Panc1 (cell line): ENCODE measurements at regions not wholly inside any gene's neighbourhood (a gene's known extent, or its start where the extent isn't known, plus 50 kb on each side); places are given as distances from the start of the nearest gene placed in this dataset.
"Not testable (repeated sequence)": the region's sequence is repeated elsewhere in the genome, so short reads cannot be mapped to it uniquely, and the experiment has no call there.

ENCODE experiments used
- ATAC-seq: fragments of 200-7000 bp; cut with Tn5 transposase; 2 replicates; pipeline ENCODE4 v1.9.1; 2020; ENCODE audit warnings: mild to moderate bottlenecking, moderate library complexity
- BruUV-seq: library from RNA; stranded (reverse); fragments of 400-500 nt; replicated peaks from 2 replicates; lab custom pipeline; 2021; lab: Mats Ljungman, UMichigan
- CTCF ChIA-PET: fragments of 300-600 bp; sonication (Branson Sonifier 250); formaldehyde crosslinking; loops from one replicate; lab custom pipeline; 2022; ENCODE audit warnings: antibody characterized with exemption; lab: Charles Lee
- POLR2A ChIA-PET: fragments of 300-600 bp; sonication (Branson Sonifier 250); formaldehyde crosslinking; loops from one replicate; lab custom pipeline; 2022; ENCODE audit warnings: antibody characterized with exemption; lab: Charles Lee
- DNase-seq: peaks from one replicate; pipeline ENCODE4 v3.0.0-alpha.2; 2010; ENCODE audit warnings: low read depth, low spot score
- H3K27ac ChIP-seq: 2 replicates; pipeline ENCODE4 v1.5.1; 2011; ENCODE audit warnings: mild to moderate bottlenecking, low read length, inconsistent platforms
- H3K27me3 ChIP-seq: fragments of 200-500 bp; sonication (Bioruptor generic); 2 replicates; pipeline ENCODE4 v1.6.0; 2014; ENCODE audit warnings: low read length, inconsistent platforms; ENCODE audit not compliant: control insufficient read depth, insufficient read depth
- H3K36me3 ChIP-seq: fragments of 200-500 bp; sonication (Bioruptor generic); 2 replicates; pipeline ENCODE4 v1.5.1; 2014; ENCODE audit warnings: inconsistent platforms, mild to moderate bottlenecking, low read length, moderate library complexity; ENCODE audit not compliant: control insufficient read depth, insufficient read depth
- H3K4me1 ChIP-seq: 2 replicates; pipeline ENCODE4 v1.5.1; 2011; ENCODE audit warnings: inconsistent platforms, mild to moderate bottlenecking, low read length, moderate library complexity; ENCODE audit not compliant: control insufficient read depth, insufficient read depth
- H3K4me3 ChIP-seq, 2 experiments: 2 replicates each; pipeline ENCODE4 v1.5.1; 2011 to 2012; ENCODE audit warnings: low read depth in 2 of 2, low read length in 2 of 2, mild to moderate bottlenecking in 2 of 2, inconsistent platforms in 1 of 2, moderate library complexity in 1 of 2
- H3K9me3 ChIP-seq: fragments of 200-500 bp; sonication (Bioruptor generic); 2 replicates; pipeline ENCODE4 v1.5.1; 2014; ENCODE audit warnings: low read depth, mild to moderate bottlenecking, inconsistent platforms, low read length, moderate library complexity; ENCODE audit not compliant: control insufficient read depth, insufficient read depth
- in situ Hi-C: cut with HindIII; loops from 2 replicates; pipeline ENCODE4 v1.10.0; 2016; ENCODE audit warnings: low sequenced_read_pairs, low pct_unique_long_range_greater_than_20kb
- intact Hi-C: fragments of 100-400 bp; cut with micrococcal nuclease; formaldehyde crosslinking; loops from one replicate; pipeline ENCODE4 v1.10.0; 2022; ENCODE audit not compliant: unreplicated experiment

- H3K36me3 ChIP-seq, DNase-seq, H3K4me1 ChIP-seq, CTCF ChIA-PET, H3K4me3 ChIP-seq, ATAC-seq, POLR2A ChIA-PET, H3K27ac ChIP-seq, BruUV-seq, intact Hi-C loops, H3K27me3 ChIP-seq, H3K9me3 ChIP-seq, in situ Hi-C loops: not testable (repeated sequence)
Measured at GRCh38 chr21:6500681-6501080, 4020.7 kb upstream of the TPTE start.

GRCh38 chr21:6506167-6506894 lies 4015.1 kb upstream of the TPTE start:
- H3K27me3 ChIP-seq, H3K9me3 ChIP-seq, intact Hi-C loops, in situ Hi-C loops, ATAC-seq, H3K36me3 ChIP-seq, DNase-seq, POLR2A ChIA-PET, CTCF ChIA-PET, H3K4me1 ChIP-seq, H3K27ac ChIP-seq, H3K4me3 ChIP-seq, BruUV-seq: not testable (repeated sequence)

- H3K9me3 ChIP-seq, H3K36me3 ChIP-seq, BruUV-seq, intact Hi-C loops, in situ Hi-C loops, H3K4me3 ChIP-seq, H3K27me3 ChIP-seq, H3K4me1 ChIP-seq, H3K27ac ChIP-seq, DNase-seq, ATAC-seq, CTCF ChIA-PET, POLR2A ChIA-PET: not testable (repeated sequence)
Measured at GRCh38 chr21:6507632-6508031, 4013.8 kb upstream of the TPTE start.

GRCh38 chr21:6521777-6522176 lies 3999.6 kb upstream of the TPTE start:
- H3K9me3 ChIP-seq, CTCF ChIA-PET, H3K4me1 ChIP-seq, intact Hi-C loops, H3K27ac ChIP-seq, H3K4me3 ChIP-seq, H3K36me3 ChIP-seq, BruUV-seq, H3K27me3 ChIP-seq, POLR2A ChIA-PET, ATAC-seq, in situ Hi-C loops, DNase-seq: not testable (repeated sequence)

DNA sequence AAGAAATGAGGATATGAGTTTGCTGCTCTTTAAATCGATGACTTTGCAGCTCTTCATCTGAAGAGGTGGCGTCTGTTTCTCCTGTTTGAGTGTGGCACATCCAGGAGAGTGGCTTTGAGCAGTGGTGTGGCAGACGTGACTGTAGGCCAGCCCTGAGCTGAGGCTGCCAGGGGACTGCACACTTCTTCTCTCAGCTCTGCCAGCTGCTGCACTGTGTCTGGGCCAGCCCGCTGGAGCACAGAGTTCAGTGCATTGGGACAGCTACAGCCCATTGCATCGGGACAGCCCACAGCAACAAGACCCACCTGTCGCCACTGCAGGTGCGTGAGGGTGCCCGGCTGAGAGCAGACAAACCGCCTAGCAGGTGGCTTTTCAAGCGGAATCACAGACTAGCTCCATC lies 3995.2 kb upstream of the TPTE start:
- H3K36me3 ChIP-seq, BruUV-seq, ATAC-seq, H3K27ac ChIP-seq, H3K9me3 ChIP-seq, POLR2A ChIA-PET, in situ Hi-C loops, DNase-seq, H3K27me3 ChIP-seq, H3K4me1 ChIP-seq, CTCF ChIA-PET, intact Hi-C loops, H3K4me3 ChIP-seq: not testable (repeated sequence)

- H3K27ac ChIP-seq, in situ Hi-C loops, H3K27me3 ChIP-seq, POLR2A ChIA-PET, H3K9me3 ChIP-seq, CTCF ChIA-PET, H3K36me3 ChIP-seq, H3K4me3 ChIP-seq, H3K4me1 ChIP-seq, DNase-seq, BruUV-seq, intact Hi-C loops: not testable (repeated sequence)
- peak; percentile 82 for ATAC-seq
Measured at GRCh38 chr21:6530655-6531054, 3990.7 kb upstream of the TPTE start.

DNA sequence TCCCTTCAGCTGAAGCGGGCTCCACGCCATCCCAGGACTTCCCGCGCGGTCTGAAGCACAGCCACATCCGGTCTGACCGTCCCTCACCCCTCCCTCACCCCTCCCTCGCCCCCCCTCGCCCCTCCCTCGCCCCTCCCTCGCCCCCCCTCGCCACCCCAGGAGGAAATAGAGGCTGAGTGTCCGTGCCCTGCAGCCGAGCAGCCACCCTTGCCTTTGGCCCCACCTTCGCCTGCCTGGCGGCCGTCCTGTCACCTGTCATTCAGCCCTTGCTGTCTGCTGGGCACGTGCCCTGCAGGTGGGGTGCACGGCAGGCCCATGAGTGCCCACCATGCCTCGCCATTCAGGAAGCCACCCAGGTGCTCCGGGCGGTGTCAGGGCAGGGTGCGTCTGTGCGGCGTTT lies 3988.1 kb upstream of the TPTE start:
- POLR2A ChIA-PET, BruUV-seq: not testable (repeated sequence)

More for the DNA sequence above, 3988.1 kb upstream of the TPTE start:
- H3K4me3 ChIP-seq, in situ Hi-C loops, DNase-seq, H3K9me3 ChIP-seq, H3K27ac ChIP-seq, H3K27me3 ChIP-seq, CTCF ChIA-PET, H3K4me1 ChIP-seq, H3K36me3 ChIP-seq, ATAC-seq, intact Hi-C loops: not testable (repeated sequence)
